HG03520 (cell line): ENCODE measurements at regions not wholly inside any gene's neighbourhood (a gene's known extent, or its start where the extent isn't known, plus 50 kb on each side); places are given as distances from the start of the nearest gene placed in this dataset.

Experiments
- ATAC-seq: cut with Tn5 transposase; IDR thresholded peaks from one replicate; pipeline ENCODE4 v1.9.1; 2021; ENCODE audit warnings: mild to moderate bottlenecking, moderate library complexity; ENCODE audit not compliant: unreplicated experiment

GRCh38 chr1:59156526-59157199 is 140.2 kb upstream of the FGGY start:
- ATAC-seq = no peak

- ATAC-seq = no peak
Observed at GRCh38 chr1:59158321-59158720, 138.6 kb upstream of the FGGY start.

GRCh38 chr1:59159557-59160203 is 137.2 kb upstream of the FGGY start:
- ATAC-seq = no peak

- ATAC-seq = no peak
Observed at GRCh38 chr1:59161136-59161535, 135.8 kb upstream of the FGGY start.

- ATAC-seq = no peak
Observed at GRCh38 chr1:59162665-59163064, 134.2 kb upstream of the FGGY start.

GRCh38 chr1:59163268-59164092 is 133.4 kb upstream of the FGGY start:
- ATAC-seq = no peak

- no peak for ATAC-seq
Observed at GRCh38 chr1:59164371-59164770, 132.5 kb upstream of the FGGY start.

- no peak for ATAC-seq
Observed at GRCh38 chr1:59165353-59165752, 131.5 kb upstream of the FGGY start.

- no peak for ATAC-seq
Observed at GRCh38 chr1:59169703-59170102, 127.2 kb upstream of the FGGY start.

GRCh38 chr1:59170659-59171058 is 126.2 kb upstream of the FGGY start:
- no peak for ATAC-seq

- ATAC-seq = no peak
Observed at GRCh38 chr1:59171788-59172187, 125.1 kb upstream of the FGGY start.

GRCh38 chr1:59172693-59173092 is 124.2 kb upstream of the FGGY start:
- no peak for ATAC-seq

GRCh38 chr1:59173721-59174120 is 123.2 kb upstream of the FGGY start:
- ATAC-seq = no peak

- no peak for ATAC-seq
Observed at GRCh38 chr1:59176471-59176870, 120.4 kb upstream of the FGGY start.

GRCh38 chr1:59177756-59178155 is 119.1 kb upstream of the FGGY start:
- ATAC-seq = no peak

GRCh38 chr1:59178339-59179187 is 118.3 kb upstream of the FGGY start:
- no peak for ATAC-seq

- no peak for ATAC-seq
Observed at GRCh38 chr1:59179673-59180072, 117.2 kb upstream of the FGGY start.

- no peak for ATAC-seq
Observed at GRCh38 chr1:59180735-59181134, 116.2 kb upstream of the FGGY start.

GRCh38 chr1:59183749-59184317 is 113.1 kb upstream of the FGGY start:
- ATAC-seq = no peak

- ATAC-seq = no peak
Observed at GRCh38 chr1:59184365-59184905, 112.5 kb upstream of the FGGY start.
